Mesenchymal stem cell (in vitro differentiated cells and primary cell): ENCODE measurements at regions not wholly inside any gene's neighbourhood (a gene's known extent, or its start where the extent isn't known, plus 50 kb on each side); places are given as distances from the start of the nearest gene placed in this dataset.

Source experiments
- DNase-seq: peaks from one replicate; pipeline ENCODE4 v3.0.0-alpha.2; 2013
- H2AFZ ChIP-seq: one replicate; pipeline ENCODE4 v1.6.1; 2013; ENCODE audit warnings: low read depth, mild to moderate bottlenecking, control low read depth, inconsistent platforms, low read length, moderate library complexity
- H2AK5ac ChIP-seq: 2 replicates; pipeline ENCODE4 v1.6.1; 2013; ENCODE audit warnings: low read length, moderate library complexity, mild to moderate bottlenecking, inconsistent platforms; ENCODE audit not compliant: severe bottlenecking
- H2BK120ac ChIP-seq: one replicate; pipeline ENCODE4 v1.6.1; 2013; ENCODE audit warnings: low read depth, mild to moderate bottlenecking, inconsistent platforms, low read length, moderate library complexity
- H2BK12ac ChIP-seq, 2 experiments: one replicate each; pipeline ENCODE4 v1.6.1; 2013; ENCODE audit warnings: inconsistent platforms in 2 of 2, low read length in 2 of 2, mild to moderate bottlenecking in 2 of 2, moderate library complexity in 2 of 2, control low read depth in 1 of 2
- H2BK15ac ChIP-seq: one replicate; pipeline ENCODE4 v1.6.1; 2013; ENCODE audit warnings: mild to moderate bottlenecking, low read depth, inconsistent platforms; ENCODE audit not compliant: poor library complexity, severe bottlenecking
- H2BK5ac ChIP-seq: 2 replicates; pipeline ENCODE4 v1.6.1; 2013; ENCODE audit warnings: low read depth, mild to moderate bottlenecking, low read length, control low read depth, inconsistent platforms; ENCODE audit not compliant: poor library complexity, severe bottlenecking
- H3K14ac ChIP-seq, 2 experiments: one replicate each; pipeline ENCODE4 v1.6.1; 2013; ENCODE audit warnings: inconsistent platforms in 2 of 2, low read length in 2 of 2, control low read depth in 1 of 2, mild to moderate bottlenecking in 1 of 2, moderate library complexity in 1 of 2
- H3K18ac ChIP-seq, 2 experiments: one replicate each; pipeline ENCODE4 v1.6.1; 2013; ENCODE audit warnings: inconsistent platforms in 2 of 2, low read length in 2 of 2, control low read depth in 1 of 2, low read depth in 1 of 2, mild to moderate bottlenecking in 1 of 2
- H3K23ac ChIP-seq, 2 experiments: one replicate each; pipeline ENCODE4 v1.6.1; 2013; ENCODE audit warnings: inconsistent platforms in 2 of 2, low read length in 2 of 2, mild to moderate bottlenecking in 2 of 2, moderate library complexity in 2 of 2, control low read depth in 1 of 2
- H3K27ac ChIP-seq: 2 replicates; pipeline ENCODE4 v1.5.1; 2013; ENCODE audit warnings: mild to moderate bottlenecking, moderate library complexity, low read length, control low read depth, inconsistent platforms; ENCODE audit not compliant: poor library complexity, severe bottlenecking
- H3K27me3 ChIP-seq, 2 experiments: 2 replicates each; pipeline versions ENCODE4 v1.6.1 to v1.7.0; 2013; ENCODE audit warnings: low read length in 2 of 2, mild to moderate bottlenecking in 2 of 2, moderate library complexity in 2 of 2, control low read depth in 1 of 2, inconsistent platforms in 1 of 2; ENCODE audit not compliant: control insufficient read depth in 1 of 2, insufficient read depth in 1 of 2
- H3K36me3 ChIP-seq, 2 experiments: 2 replicates each; pipeline versions ENCODE4 v1.6.1 to v1.7.0; 2013; ENCODE audit warnings: low read length in 2 of 2, control low read depth in 1 of 2, inconsistent platforms in 1 of 2, low read depth in 1 of 2, mild to moderate bottlenecking in 1 of 2; ENCODE audit not compliant: insufficient read depth in 2 of 2, control insufficient read depth in 1 of 2
- H3K4ac ChIP-seq, 2 experiments: one replicate each; pipeline ENCODE4 v1.6.1; 2013; ENCODE audit warnings: inconsistent platforms in 2 of 2, low read length in 2 of 2, mild to moderate bottlenecking in 2 of 2, moderate library complexity in 2 of 2, control low read depth in 1 of 2, low read depth in 1 of 2
- H3K4me1 ChIP-seq: 2 replicates; pipeline ENCODE4 v1.6.1; 2013; ENCODE audit warnings: low read depth, low read length, control low read depth; ENCODE audit not compliant: control insufficient read depth, insufficient read depth
- H3K4me2 ChIP-seq: 2 replicates; pipeline ENCODE4 v1.6.1; 2013; ENCODE audit warnings: low read length, mild to moderate bottlenecking, inconsistent platforms; ENCODE audit not compliant: poor library complexity, severe bottlenecking
- H3K4me3 ChIP-seq, 2 experiments: 2 replicates each; pipeline versions ENCODE4 v1.5.1 to v1.7.0; 2013; ENCODE audit warnings: low read length in 2 of 2, mild to moderate bottlenecking in 2 of 2, control low read depth in 1 of 2, low read depth in 1 of 2; ENCODE audit not compliant: insufficient read depth in 1 of 2
- H3K79me1 ChIP-seq: replicated peaks from 2 replicates; pipeline ENCODE4 v1.6.1; 2013; ENCODE audit warnings: mild to moderate bottlenecking, control low read depth, low read length, inconsistent platforms; ENCODE audit not compliant: poor library complexity, severe bottlenecking
- H3K9ac ChIP-seq: 2 replicates; pipeline ENCODE4 v1.7.0; 2013; ENCODE audit warnings: mild to moderate bottlenecking, low read length, moderate library complexity
- H3K9me3 ChIP-seq: 2 replicates; pipeline ENCODE4 v1.7.0; 2013; ENCODE audit warnings: mild to moderate bottlenecking, low read length; ENCODE audit not compliant: control insufficient read depth
- H4K8ac ChIP-seq: one replicate; pipeline ENCODE4 v1.6.1; 2013; ENCODE audit warnings: inconsistent platforms, mild to moderate bottlenecking, low read length, moderate library complexity
- H4K91ac ChIP-seq: one replicate; pipeline ENCODE4 v1.6.1; 2013; ENCODE audit warnings: mild to moderate bottlenecking, low read length, inconsistent platforms
- WGBS: methylation state at CpG from one replicate; pipeline ENCODE4 v1.1.7; 2013; ENCODE audit warnings: mixed read lengths; 5-methylcytosine and 5-hydroxymethylcytosine counted together

DNA sequence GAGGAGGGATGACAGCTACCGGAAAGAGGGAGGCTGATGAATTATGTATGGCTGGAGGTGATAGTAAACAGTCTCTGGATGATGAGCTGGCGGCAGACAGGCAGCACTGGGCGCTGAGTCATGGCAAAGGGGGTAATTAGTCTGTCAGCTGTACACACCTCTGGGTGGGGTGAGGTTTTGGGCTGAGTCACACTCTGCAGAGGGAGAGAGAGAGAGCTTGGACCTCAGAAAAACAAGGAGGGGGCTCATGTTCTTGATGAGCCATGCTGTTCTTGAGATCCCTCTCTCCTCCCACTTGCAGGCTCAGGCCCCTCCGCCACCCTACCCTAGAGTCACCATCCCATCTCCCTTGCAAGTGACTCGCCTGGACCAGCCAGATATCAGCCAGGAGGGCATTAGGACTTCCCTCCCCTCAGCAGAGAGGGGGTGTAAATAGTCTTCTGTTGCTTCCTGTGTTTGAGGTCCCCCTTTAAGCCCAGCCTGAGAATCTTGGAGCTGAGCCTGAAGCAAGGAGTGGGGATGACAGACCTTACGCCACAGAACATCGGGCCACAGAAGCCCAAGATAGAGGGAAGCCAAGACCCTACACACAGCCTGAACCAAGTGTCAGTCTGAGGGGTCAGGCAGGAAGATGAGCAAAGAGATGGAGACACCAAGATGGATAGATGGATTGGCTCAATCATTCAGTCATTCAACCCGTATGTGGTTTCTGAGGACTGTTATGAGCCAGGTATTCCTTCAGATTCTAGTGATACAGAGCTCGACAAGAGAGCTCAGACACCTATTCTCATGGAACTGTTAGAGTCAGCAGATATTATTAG is 383.2 kb upstream of the CCL2 start:
- H2AFZ ChIP-seq = no peak overlapping the region
- H2AK5ac ChIP-seq = no peak overlapping the region
- no peak overlapping the region for H2BK5ac ChIP-seq
- H3K4me1 ChIP-seq = no peaks in the 10 kb centered on the region
- H3K18ac ChIP-seq = no peak overlapping the region
- no peak overlapping the region for H2BK12ac ChIP-seq
- no peak for DNase-seq
- WGBS = 63% methylated on average over 7 of the region's 9 CpGs
- no peak overlapping the region for H3K23ac ChIP-seq
- H2BK15ac ChIP-seq = no peak overlapping the region
- no peak overlapping the region for H4K91ac ChIP-seq
- H3K14ac ChIP-seq = no peak overlapping the region
- H3K36me3 ChIP-seq = no peaks in the 10 kb centered on the region
- H2BK120ac ChIP-seq = no peak overlapping the region
- no peak overlapping the region for H3K4me2 ChIP-seq
- H3K27ac ChIP-seq = no peak overlapping the region
- no peaks in the 10 kb centered on the region for H3K79me1 ChIP-seq
- no peaks in the 10 kb centered on the region for H3K9me3 ChIP-seq
- H3K4ac ChIP-seq = no peak overlapping the region
- H3K9ac ChIP-seq = no peak overlapping the region
- no peak overlapping the region for H3K4me3 ChIP-seq
- H3K27me3 ChIP-seq = no peaks in the 10 kb centered on the region
- H4K8ac ChIP-seq = no peak overlapping the region

DNA sequence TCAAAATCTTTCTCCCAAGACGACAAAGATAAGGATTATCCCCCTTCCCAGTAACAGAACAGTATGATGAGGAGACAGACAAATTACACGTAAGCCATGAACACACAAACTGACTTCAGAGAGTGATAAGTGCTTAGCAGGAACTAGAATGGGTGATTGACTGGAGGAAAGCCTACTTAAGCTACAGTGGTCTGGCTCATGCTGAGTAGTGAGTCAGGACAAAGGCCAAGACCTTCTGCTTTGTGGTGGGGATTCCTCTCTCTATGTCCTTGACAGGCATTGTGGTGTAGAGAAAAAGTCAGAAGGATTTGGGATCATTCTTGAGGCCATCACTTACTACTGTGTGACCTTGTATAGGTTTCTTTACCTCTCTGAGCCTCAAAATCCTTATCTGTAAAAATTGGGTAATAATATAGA is 381.9 kb upstream of the CCL2 start:
- H3K4ac ChIP-seq = no peak overlapping the region

DNA sequence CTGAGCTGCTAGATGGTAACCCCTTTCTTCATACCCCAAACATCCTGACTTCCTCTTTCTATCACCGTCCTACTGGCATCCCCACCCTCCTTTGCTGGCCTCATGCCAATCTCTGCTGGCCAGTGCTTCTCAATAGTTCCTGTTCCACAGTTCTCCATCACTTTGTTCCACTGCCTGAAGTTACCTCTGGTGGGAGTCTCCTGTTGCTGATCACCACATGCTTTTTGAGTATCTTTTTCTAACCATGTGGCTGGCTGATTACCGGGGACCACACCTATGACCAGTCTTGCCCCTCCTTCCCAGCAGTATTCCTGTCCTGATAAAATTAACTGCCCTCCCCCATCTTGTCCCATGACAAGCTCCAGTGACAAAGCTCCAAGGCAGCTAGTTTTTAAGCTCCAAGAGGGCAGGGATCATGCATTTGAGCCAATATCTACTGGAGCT is 380.4 kb upstream of the CCL2 start:
- no peak overlapping the region for H3K4ac ChIP-seq
- no peak overlapping the region for H4K8ac ChIP-seq
- H2BK120ac ChIP-seq = no peak overlapping the region
- no peaks in the 10 kb centered on the region for H3K9me3 ChIP-seq
- no peaks in the 10 kb centered on the region for H3K36me3 ChIP-seq
- no peaks in the 10 kb centered on the region for H3K79me1 ChIP-seq
- H3K23ac ChIP-seq = no peak overlapping the region
- H3K14ac ChIP-seq = no peak overlapping the region
- no peak for DNase-seq
- no peak overlapping the region for H3K18ac ChIP-seq
- WGBS = 80% methylated on average over 2 of the region's 2 CpGs
- no peak overlapping the region for H3K4me2 ChIP-seq
- H2AFZ ChIP-seq = no peak overlapping the region
- no peak overlapping the region for H3K27ac ChIP-seq
- no peak overlapping the region for H4K91ac ChIP-seq
- H2BK12ac ChIP-seq = no peak overlapping the region
- no peak overlapping the region for H2BK15ac ChIP-seq
- no peak overlapping the region for H3K4me3 ChIP-seq
- H3K4me1 ChIP-seq = no peaks in the 10 kb centered on the region
- H2AK5ac ChIP-seq = no peak overlapping the region
- no peak overlapping the region for H3K9ac ChIP-seq
- no peak overlapping the region for H2BK5ac ChIP-seq
- no peaks in the 10 kb centered on the region for H3K27me3 ChIP-seq

More for the DNA sequence above, 381.9 kb upstream of the CCL2 start:
- Histone ChIP-seq H4K8ac (no peak overlapping the region), H4K91ac (no peak overlapping the region), H3K4me1 (no peaks in the 10 kb centered on the region), H2BK12ac (no peak overlapping the region), H2BK15ac (no peak overlapping the region), H3K9me3 (no peaks in the 10 kb centered on the region), H3K23ac (no peak overlapping the region), H3K27me3 (no peaks in the 10 kb centered on the region), H3K4me3 (no peak overlapping the region), H3K9ac (no peak overlapping the region), H3K4me2 (no peak overlapping the region), H3K79me1 (no peaks in the 10 kb centered on the region), H2AFZ (no peak overlapping the region), H3K14ac (no peak overlapping the region), H3K18ac (no peak overlapping the region), H2BK120ac (no peak overlapping the region), H3K36me3 (no peaks in the 10 kb centered on the region), H2BK5ac (no peak overlapping the region), H3K27ac (no peak overlapping the region), H2AK5ac (no peak overlapping the region)
- DNase-seq = no peak
- 86% methylated on average over 2 of the region's 2 CpGs for WGBS

DNA sequence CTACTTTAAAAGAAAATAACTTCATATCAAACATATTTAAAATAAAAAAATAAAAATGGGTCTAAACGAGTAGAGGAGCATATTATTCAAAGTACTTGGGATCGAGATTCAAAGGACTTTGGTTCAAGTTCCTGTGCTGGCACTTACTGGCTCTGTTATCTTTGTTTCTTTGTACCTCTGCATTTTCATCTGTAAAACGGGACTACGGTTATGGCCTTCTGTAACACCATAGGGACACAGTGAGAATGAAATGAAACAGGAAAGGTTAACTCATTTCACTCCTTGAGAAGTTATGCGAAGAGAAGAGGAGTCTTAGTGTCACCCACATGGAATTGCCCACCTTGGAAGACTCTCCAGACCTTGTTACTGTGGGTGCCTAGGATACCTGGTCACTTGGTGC is 379.1 kb upstream of the CCL2 start:
- DNase-seq = no peak
- H3K27me3 ChIP-seq = no peaks in the 10 kb centered on the region
- no peak overlapping the region for H3K14ac ChIP-seq
- no peak overlapping the region for H2BK5ac ChIP-seq
- no peak overlapping the region for H3K4me3 ChIP-seq
- 65% methylated on average over 5 of the region's 5 CpGs for WGBS
- no peaks in the 10 kb centered on the region for H3K36me3 ChIP-seq
- H3K27ac ChIP-seq = no peak overlapping the region
- no peak overlapping the region for H2AK5ac ChIP-seq
- no peak overlapping the region for H4K8ac ChIP-seq
- H3K23ac ChIP-seq = no peak overlapping the region
- H3K9ac ChIP-seq = no peak overlapping the region
- no peak overlapping the region for H3K4ac ChIP-seq
- H3K4me1 ChIP-seq = no peaks in the 10 kb centered on the region
- H2AFZ ChIP-seq = no peak overlapping the region
- no peak overlapping the region for H2BK120ac ChIP-seq
- H2BK15ac ChIP-seq = no peak overlapping the region
- no peak overlapping the region for H4K91ac ChIP-seq
- H3K4me2 ChIP-seq = no peak overlapping the region
- no peaks in the 10 kb centered on the region for H3K9me3 ChIP-seq
- H3K79me1 ChIP-seq = no peaks in the 10 kb centered on the region
- H2BK12ac ChIP-seq = no peak overlapping the region
- H3K18ac ChIP-seq = no peak overlapping the region
